A673 (cell line): ENCODE measurements at regions not wholly inside any gene's neighbourhood (a gene's known extent, or its start where the extent isn't known, plus 50 kb on each side); places are given as distances from the start of the nearest gene placed in this dataset.

Experiments used
- BruUV-seq: library from RNA; stranded (reverse); fragments of 400-500 nt; replicated peaks from 2 replicates; lab custom pipeline; 2021; lab: Mats Ljungman, UMichigan
- CTCF ChIA-PET: fragments of 300-600 bp; sonication (Branson Sonifier 250); formaldehyde crosslinking; loops from one replicate; lab custom pipeline; 2022; ENCODE audit warnings: antibody characterized with exemption; lab: Charles Lee
- POLR2A ChIA-PET: fragments of 300-600 bp; sonication (Branson Sonifier 250); formaldehyde crosslinking; loops from one replicate; lab custom pipeline; 2022; ENCODE audit warnings: antibody characterized with exemption; ENCODE audit not compliant: low non-redundant PET; lab: Charles Lee
- DNase-seq: peaks from one replicate; pipeline ENCODE4 v3.0.0-alpha.2; 2015; ENCODE audit warnings: low spot score
- H3K27ac ChIP-seq: fragments of 200-600 bp; sonication (generic); 2 replicates; pipeline ENCODE4 v1.5.1; 2016; ENCODE audit warnings: mixed run types, low read depth, mild to moderate bottlenecking, mixed read lengths, antibody characterized with exemption, low read length; ENCODE audit not compliant: poor library complexity, severe bottlenecking
- H3K27me3 ChIP-seq: fragments of 200-600 bp; sonication (generic); replicated peaks from 2 replicates; pipeline ENCODE4 v1.6.1; 2017; ENCODE audit warnings: mixed run types, low read depth, mild to moderate bottlenecking, mixed read lengths, antibody characterized with exemption, low read length; ENCODE audit not compliant: insufficient read depth, poor library complexity
- H3K36me3 ChIP-seq: fragments of 200-600 bp; sonication (generic); 2 replicates; pipeline ENCODE4 v1.6.1; 2016; ENCODE audit warnings: mixed run types, mild to moderate bottlenecking, mixed read lengths, antibody characterized with exemption, low read length; ENCODE audit not compliant: insufficient read depth, poor library complexity, severe bottlenecking
- H3K4me1 ChIP-seq: fragments of 200-600 bp; sonication (generic); 2 replicates; pipeline ENCODE4 v1.6.1; 2017; ENCODE audit warnings: mixed run types, mild to moderate bottlenecking, mixed read lengths, antibody characterized with exemption, low read length; ENCODE audit not compliant: insufficient read depth, poor library complexity, severe bottlenecking
- H3K4me3 ChIP-seq: fragments of 200-600 bp; sonication (generic); 2 replicates; pipeline ENCODE4 v1.5.1; 2016; ENCODE audit warnings: low read depth, mixed run types, mild to moderate bottlenecking, mixed read lengths, low read length; ENCODE audit not compliant: poor library complexity, severe bottlenecking
- H3K9me3 ChIP-seq: fragments of 200-600 bp; sonication (generic); 2 replicates; pipeline ENCODE4 v1.6.1; 2016; ENCODE audit warnings: mixed run types, low read depth, mild to moderate bottlenecking, mixed read lengths, antibody characterized with exemption, low read length; ENCODE audit not compliant: poor library complexity, severe bottlenecking
- CTCF ChIP-seq: fragments of 300-800, 200-600 bp; sonication (generic); conservative IDR thresholded peaks from 2 replicates; pipeline ENCODE4 v1.5.1; 2017; ENCODE audit warnings: low read depth, mild to moderate bottlenecking, antibody characterized with exemption, low read length, moderate library complexity, mixed read lengths
- EZH2 ChIP-seq: fragments of 200-600 bp; sonication (generic); IDR thresholded peaks from 2 replicates; pipeline ENCODE4 v1.6.1; 2017; ENCODE audit warnings: borderline replicate concordance, low read depth, mild to moderate bottlenecking, mixed read lengths, antibody characterized with exemption, low read length; ENCODE audit not compliant: poor library complexity, severe bottlenecking
- intact Hi-C: fragments of 100-400 bp; cut with micrococcal nuclease; formaldehyde crosslinking; loops from one replicate; pipeline ENCODE4 v1.10.0; 2022; ENCODE audit not compliant: unreplicated experiment

GRCh38 chr6:150303256-150303655 lies 65.6 kb upstream of the IYD start:
- Histone ChIP-seq H3K4me3 (no peak overlapping the region), H3K27me3 (no peaks in the 10 kb centered on the region), H3K27ac (no peak overlapping the region), H3K9me3 (no peaks in the 10 kb centered on the region), H3K36me3 (no peaks in the 10 kb centered on the region), H3K4me1 (no peaks in the 10 kb centered on the region)
- no TSS peak for BruUV-seq
- DNase-seq = no peak
- TF ChIP-seq EZH2 = no peak
- no peak for TF ChIP-seq CTCF
- intact Hi-C loops = no loop called here
- CTCF ChIA-PET = no interaction called here
- POLR2A ChIA-PET = no interaction called here

GRCh38 chr6:150304429-150304828 lies 64.4 kb upstream of the IYD start:
- no peaks in the 10 kb centered on the region for H3K36me3 ChIP-seq
- no peak for TF ChIP-seq EZH2
- no peak for TF ChIP-seq CTCF
- no peaks in the 10 kb centered on the region for H3K27me3 ChIP-seq
- no TSS peak for BruUV-seq
- no peaks in the 10 kb centered on the region for H3K9me3 ChIP-seq
- no peak overlapping the region for H3K4me3 ChIP-seq
- no peaks in the 10 kb centered on the region for H3K4me1 ChIP-seq
- CTCF ChIA-PET = no interaction called here
- POLR2A ChIA-PET = no interaction called here
- intact Hi-C loops = no loop called here
- no peak for DNase-seq
- no peak overlapping the region for H3K27ac ChIP-seq

GRCh38 chr6:150306290-150306689 lies 62.5 kb upstream of the IYD start:
- H3K4me1 ChIP-seq = no peaks in the 10 kb centered on the region
- H3K27me3 ChIP-seq = no peaks in the 10 kb centered on the region
- ChIA-PET POLR2A (no interaction called here), CTCF (no interaction called here)
- intact Hi-C loops = no loop called here
- no peaks in the 10 kb centered on the region for H3K36me3 ChIP-seq
- TF ChIP-seq EZH2 = no peak
- TF ChIP-seq CTCF = no peak
- no peaks in the 10 kb centered on the region for H3K9me3 ChIP-seq
- H3K4me3 ChIP-seq = no peak overlapping the region
- no TSS peak for BruUV-seq
- no peak for DNase-seq
- no peak overlapping the region for H3K27ac ChIP-seq
